ENCODE measurements at regions not wholly inside any gene's neighbourhood (a gene's known extent, or its start where the extent isn't known, plus 50 kb on each side); places are given as distances from the start of the nearest gene placed in this dataset.

GRCh38 chr7:65307651-65308299 is 65.9 kb upstream of the ZNF92 start:
- H3K4me1 ChIP-seq (ENCODE audit: insufficient read depth, low read length): no peaks in the 10 kb centered on the region
- no peaks in the 10 kb centered on the region; the same call in 1 of the 2 replicates for H3K27me3 ChIP-seq (ENCODE audit: low read length)
- no peaks in the 10 kb centered on the region for H3F3A ChIP-seq (ENCODE audit: low read length, unreplicated experiment)
- ChIA-PET POLR2A (ENCODE audit: unreplicated experiment) (no interaction called here), CTCF (interaction anchor here (0.5 to 1.3 kb wide), 2 partner anchors 91 to 270 kb away, joined by 4 read pairs; no protein-coding TSS in a partner anchor)
- peak; percentile 89 for TF ChIP-seq CTCF (conservative IDR thresholded peaks at IDR 0.05; ENCODE audit: low read depth, low read length)
- no peak for TF ChIP-seq EZH2 (IDR thresholded peaks at IDR 0.05; ENCODE audit: low read length, unreplicated experiment)
- intact Hi-C loops (cut with micrococcal nuclease): loop anchor here (2.0 kb wide), 1 partner anchor 357 kb away; no protein-coding TSS in a partner anchor
- ATAC-seq (peak; percentile 91), DNase-seq (peak; percentile 56)
- no TSS peak for BruUV-seq (replicated peaks)
- H3K79me2 ChIP-seq (ENCODE audit: low read length): no peaks in the 10 kb centered on the region
- H4K20me1 ChIP-seq (ENCODE audit: low read length): no peaks in the 10 kb centered on the region
- no peaks in the 10 kb centered on the region for H3K9me2 ChIP-seq (replicated peaks; ENCODE audit: low read length)
- H3K27ac ChIP-seq (ENCODE audit: low read length): no peak overlapping the region
- no peak overlapping the region for H2AFZ ChIP-seq (ENCODE audit: low read length)
- no peaks in the 10 kb centered on the region for H3K36me3 ChIP-seq (ENCODE audit: low read depth, low read length)
- H3K4me2 ChIP-seq (ENCODE audit: low read length): no peak overlapping the region
- no peak overlapping the region for H3K9ac ChIP-seq (ENCODE audit: low read length)
- no peaks in the 10 kb centered on the region for H3K9me3 ChIP-seq (ENCODE audit: low read length)
- no peak overlapping the region for H3K4me3 ChIP-seq (ENCODE audit: low read length)

GRCh38 chr7:65304175-65304574 is 69.5 kb upstream of the ZNF92 start:
- H3K27me3 ChIP-seq (ENCODE audit: low read length): peaks cover 15% of the 10 kb centered on the region
- H3K4me1 ChIP-seq (ENCODE audit: insufficient read depth, low read length): no peaks in the 10 kb centered on the region
- ChIA-PET CTCF (no interaction called here), POLR2A (ENCODE audit: unreplicated experiment) (no interaction called here)
- no peaks in the 10 kb centered on the region for H3K9me2 ChIP-seq (replicated peaks; ENCODE audit: low read length)
- H3K4me3 ChIP-seq (ENCODE audit: low read length): no peak overlapping the region
- H3K9ac ChIP-seq (ENCODE audit: low read length): no peak overlapping the region
- no peak overlapping the region for H3K4me2 ChIP-seq (ENCODE audit: low read length)
- no peaks in the 10 kb centered on the region for H4K20me1 ChIP-seq (ENCODE audit: low read length)
- no peaks in the 10 kb centered on the region for H3F3A ChIP-seq (ENCODE audit: low read length, unreplicated experiment)
- H3K36me3 ChIP-seq (ENCODE audit: low read depth, low read length): no peaks in the 10 kb centered on the region
- no peaks in the 10 kb centered on the region for H3K9me3 ChIP-seq (ENCODE audit: low read length)
- H2AFZ ChIP-seq (ENCODE audit: low read length): no peak overlapping the region
- no peak for ATAC-seq
- no peak overlapping the region for H3K27ac ChIP-seq (ENCODE audit: low read length)
- no peak for DNase-seq
- no peaks in the 10 kb centered on the region for H3K79me2 ChIP-seq (ENCODE audit: low read length)
- intact Hi-C loops (cut with micrococcal nuclease): no loop called here
- no TSS peak for BruUV-seq (replicated peaks)
- TF ChIP-seq EZH2 (IDR thresholded peaks at IDR 0.05; ENCODE audit: low read length, unreplicated experiment) (no peak), CTCF (conservative IDR thresholded peaks at IDR 0.05; ENCODE audit: low read depth, low read length) (no peak), EZH2phosphoT487 (IDR thresholded peaks at IDR 0.05; ENCODE audit: borderline replicate concordance, low read length) (no peak)

GRCh38 chr7:65302883-65303282 is 70.8 kb upstream of the ZNF92 start:
- H3K27me3 ChIP-seq (ENCODE audit: low read length): peaks cover 21% of the 10 kb centered on the region
- DNase-seq (no peak), ATAC-seq (no peak)
- TF ChIP-seq EZH2 (IDR thresholded peaks at IDR 0.05; ENCODE audit: low read length, unreplicated experiment): no peak
- TF ChIP-seq CTCF (conservative IDR thresholded peaks at IDR 0.05; ENCODE audit: low read depth, low read length): no peak
- TF ChIP-seq EZH2phosphoT487 (IDR thresholded peaks at IDR 0.05; ENCODE audit: borderline replicate concordance, low read length): no peak
- POLR2A ChIA-PET (ENCODE audit: unreplicated experiment): no interaction called here
- H3K4me1 ChIP-seq (ENCODE audit: insufficient read depth, low read length): no peaks in the 10 kb centered on the region
- no peak overlapping the region for H2AFZ ChIP-seq (ENCODE audit: low read length)
- no peaks in the 10 kb centered on the region for H3K36me3 ChIP-seq (ENCODE audit: low read depth, low read length)
- no peaks in the 10 kb centered on the region for H3K9me2 ChIP-seq (replicated peaks; ENCODE audit: low read length)
- H3K9ac ChIP-seq (ENCODE audit: low read length): no peak overlapping the region
- no TSS peak for BruUV-seq (replicated peaks)
- H3F3A ChIP-seq (ENCODE audit: low read length, unreplicated experiment): no peaks in the 10 kb centered on the region
- no peaks in the 10 kb centered on the region for H3K79me2 ChIP-seq (ENCODE audit: low read length)
- H4K20me1 ChIP-seq (ENCODE audit: low read length): no peaks in the 10 kb centered on the region
- CTCF ChIA-PET: no interaction called here
- H3K4me2 ChIP-seq (ENCODE audit: low read length): no peak overlapping the region
- no peaks in the 10 kb centered on the region for H3K9me3 ChIP-seq (ENCODE audit: low read length)
- intact Hi-C loops (cut with micrococcal nuclease): no loop called here
- H3K4me3 ChIP-seq (ENCODE audit: low read length): no peak overlapping the region
- no peak overlapping the region for H3K27ac ChIP-seq (ENCODE audit: low read length)
